NB4 (cell line): ENCODE measurements at regions not wholly inside any gene's neighbourhood (a gene's known extent, or its start where the extent isn't known, plus 50 kb on each side); places are given as distances from the start of the nearest gene placed in this dataset.

Experiments
- MYC ChIP-seq: IDR thresholded peaks from 2 replicates; pipeline ENCODE4 v1.6.1; 2011; ENCODE audit warnings: low read depth, low read length
- POLR2A ChIP-seq: IDR thresholded peaks from 2 replicates; pipeline ENCODE4 v1.6.1; 2011; ENCODE audit warnings: mild to moderate bottlenecking; ENCODE audit not compliant: insufficient read length; ENCODE audit errors: extremely low read depth
- TF ChIP-seq, protein P1 (sequence below): IDR thresholded peaks from one replicate; pipeline ENCODE4 v1.5.1; 2012; ENCODE audit warnings: low read depth, low read length
- TF ChIP-seq, protein P2 (sequence below): IDR thresholded peaks from 2 replicates; pipeline ENCODE4 v1.6.1; 2011; ENCODE audit warnings: low read depth, low read length

DNA sequence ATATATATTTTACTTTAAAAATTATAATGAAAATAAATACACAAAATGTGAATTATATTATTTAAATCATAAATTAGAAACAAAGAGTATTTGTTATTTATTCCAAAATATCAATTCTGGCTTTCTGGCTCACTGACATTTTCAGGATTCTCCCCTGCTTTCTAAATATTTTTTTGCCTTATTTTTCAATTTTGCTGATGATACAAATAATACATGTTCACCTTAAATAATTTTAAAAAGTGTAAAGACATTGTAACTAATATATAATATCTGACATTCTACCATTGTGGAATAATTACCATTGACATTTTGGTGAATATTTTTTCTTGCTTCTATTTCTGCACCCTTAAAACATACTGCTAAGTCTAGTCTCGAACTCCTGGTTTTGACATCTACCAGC is 325.9 kb upstream of the CBLB start:
- TF ChIP-seq, protein P1, sequence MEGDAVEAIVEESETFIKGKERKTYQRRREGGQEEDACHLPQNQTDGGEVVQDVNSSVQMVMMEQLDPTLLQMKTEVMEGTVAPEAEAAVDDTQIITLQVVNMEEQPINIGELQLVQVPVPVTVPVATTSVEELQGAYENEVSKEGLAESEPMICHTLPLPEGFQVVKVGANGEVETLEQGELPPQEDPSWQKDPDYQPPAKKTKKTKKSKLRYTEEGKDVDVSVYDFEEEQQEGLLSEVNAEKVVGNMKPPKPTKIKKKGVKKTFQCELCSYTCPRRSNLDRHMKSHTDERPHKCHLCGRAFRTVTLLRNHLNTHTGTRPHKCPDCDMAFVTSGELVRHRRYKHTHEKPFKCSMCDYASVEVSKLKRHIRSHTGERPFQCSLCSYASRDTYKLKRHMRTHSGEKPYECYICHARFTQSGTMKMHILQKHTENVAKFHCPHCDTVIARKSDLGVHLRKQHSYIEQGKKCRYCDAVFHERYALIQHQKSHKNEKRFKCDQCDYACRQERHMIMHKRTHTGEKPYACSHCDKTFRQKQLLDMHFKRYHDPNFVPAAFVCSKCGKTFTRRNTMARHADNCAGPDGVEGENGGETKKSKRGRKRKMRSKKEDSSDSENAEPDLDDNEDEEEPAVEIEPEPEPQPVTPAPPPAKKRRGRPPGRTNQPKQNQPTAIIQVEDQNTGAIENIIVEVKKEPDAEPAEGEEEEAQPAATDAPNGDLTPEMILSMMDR, result no peak
- TF ChIP-seq, protein P2, sequence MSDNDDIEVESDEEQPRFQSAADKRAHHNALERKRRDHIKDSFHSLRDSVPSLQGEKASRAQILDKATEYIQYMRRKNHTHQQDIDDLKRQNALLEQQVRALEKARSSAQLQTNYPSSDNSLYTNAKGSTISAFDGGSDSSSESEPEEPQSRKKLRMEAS, result no peak
- TF ChIP-seq POLR2A (no peak), MYC (no peak)
